Peyer's patch (tissue), 4 donors: ENCODE measurements at regions not wholly inside any gene's neighbourhood (a gene's known extent, or its start where the extent isn't known, plus 50 kb on each side); places are given as distances from the start of the nearest gene placed in this dataset.
"Not testable (repeated sequence)": the region's sequence is repeated elsewhere in the genome, so short reads cannot be mapped to it uniquely, and the experiment has no call there.

Source experiments
- DNase-seq, 3 donors: peaks; one replicate each; pipeline ENCODE4 v3.0.0-alpha.2; 2017 to 2019
- H3K27ac ChIP-seq, 4 donors: fragments of 200-600 bp; sonication (generic); one replicate each; pipeline ENCODE4 v1.5.1; 2016 to 2019
- H3K27me3 ChIP-seq, 2 donors: fragments of 200-600 bp; sonication (generic); one replicate each; pipeline ENCODE4 v1.5.1; 2019
- H3K36me3 ChIP-seq, 3 donors: fragments of 200-600 bp; sonication (generic); one replicate each; pipeline ENCODE4 v1.5.1; 2016 to 2019
- H3K4me1 ChIP-seq, 4 donors: fragments of 200-600 bp; sonication (generic); one replicate each; pipeline ENCODE4 v1.5.1; 2016 to 2019
- H3K4me3 ChIP-seq, 4 donors: fragments of 200-600 bp; sonication (generic); 1 replicate in 3 of 4; 2 replicates in 1 of 4; pipeline ENCODE4 v1.5.1; 2016 to 2019; ENCODE audit warnings: mild to moderate bottlenecking in 1 of 4
- H3K9me3 ChIP-seq, 4 donors: fragments of 200-600 bp; sonication (generic); one replicate each; pipeline ENCODE4 v1.5.1; 2016 to 2019; ENCODE audit warnings: mild to moderate bottlenecking in 1 of 4
- CTCF ChIP-seq, 6 experiments: fragments of 450-650 bp in 4 of 6; fragments of 200-600 bp in 2 of 6; sonication (generic) in 1 of 6; IDR thresholded peaks; one replicate each; pipeline ENCODE4 v1.5.1; 2017 to 2019; ENCODE audit warnings: antibody characterized with exemption in 6 of 6, mild to moderate bottlenecking in 3 of 6, moderate library complexity in 1 of 6
- POLR2A ChIP-seq, 2 donors: fragments of 450-650 bp; IDR thresholded peaks; one replicate each; pipeline ENCODE4 v1.5.1; 2017; ENCODE audit warnings: antibody characterized with exemption in 2 of 2, mild to moderate bottlenecking in 2 of 2, moderate library complexity in 2 of 2

- Histone ChIP-seq H3K9me3 (no peaks in the 10 kb centered on the region), H3K36me3 (no peaks in the 10 kb centered on the region), H3K4me1 (no peaks in the 10 kb centered on the region), H3K27ac (no peak overlapping the region), H3K4me3 (no peak overlapping the region), H3K27me3 (no peaks in the 10 kb centered on the region)
- no peak for TF ChIP-seq POLR2A (IDR thresholded peaks at IDR 0.05)
- no peak for TF ChIP-seq CTCF (IDR thresholded peaks at IDR 0.05)
- DNase-seq = no peak
These were observed 224.1 kb downstream of the SLITRK2 start for GRCh38 chrX:146041741-146042140.

GRCh38 chrX:146046011-146046715 lies 228.5 kb downstream of the SLITRK2 start:
- H3K27ac ChIP-seq, H3K27me3 ChIP-seq, H3K4me3 ChIP-seq, H3K36me3 ChIP-seq, H3K4me1 ChIP-seq, DNase-seq, H3K9me3 ChIP-seq: not testable (repeated sequence)

GRCh38 chrX:146049568-146049967 lies 231.9 kb downstream of the SLITRK2 start:
- H3K36me3 ChIP-seq, H3K27me3 ChIP-seq, H3K4me3 ChIP-seq, DNase-seq, H3K4me1 ChIP-seq, H3K27ac ChIP-seq, H3K9me3 ChIP-seq: not testable (repeated sequence)

- no peak for DNase-seq
- H3K36me3 ChIP-seq = no peaks in the 10 kb centered on the region
- no peak for TF ChIP-seq CTCF (IDR thresholded peaks at IDR 0.05)
- H3K27me3 ChIP-seq = no peaks in the 10 kb centered on the region
- no peaks in the 10 kb centered on the region for H3K9me3 ChIP-seq
- no peaks in the 10 kb centered on the region for H3K4me1 ChIP-seq
- no peak overlapping the region for H3K27ac ChIP-seq
- H3K4me3 ChIP-seq = no peak overlapping the region
These were observed 236.7 kb downstream of the SLITRK2 start for GRCh38 chrX:146054311-146054710.

- no peak overlapping the region for H3K4me3 ChIP-seq
- no peaks in the 10 kb centered on the region for H3K36me3 ChIP-seq
- TF ChIP-seq CTCF (IDR thresholded peaks at IDR 0.05) (no peak), POLR2A (IDR thresholded peaks at IDR 0.05) (no peak)
- no peak for DNase-seq
- H3K9me3 ChIP-seq = no peaks in the 10 kb centered on the region
- no peaks in the 10 kb centered on the region for H3K4me1 ChIP-seq
- H3K27ac ChIP-seq = no peak overlapping the region
- no peaks in the 10 kb centered on the region for H3K27me3 ChIP-seq
These were observed 238.1 kb downstream of the SLITRK2 start for GRCh38 chrX:146055733-146056132.

GRCh38 chrX:146056511-146057081 lies 239.0 kb downstream of the SLITRK2 start:
- Histone ChIP-seq H3K27ac (no peak overlapping the region), H3K9me3 (no peaks in the 10 kb centered on the region), H3K27me3 (no peaks in the 10 kb centered on the region), H3K36me3 (no peaks in the 10 kb centered on the region), H3K4me3 (no peak overlapping the region), H3K4me1 (no peaks in the 10 kb centered on the region)
- TF ChIP-seq POLR2A (IDR thresholded peaks at IDR 0.05) (no peak), CTCF (IDR thresholded peaks at IDR 0.05) (no peak)
- DNase-seq = no peak

- H3K4me1 ChIP-seq = no peaks in the 10 kb centered on the region
- no peak for DNase-seq
- no peaks in the 10 kb centered on the region for H3K9me3 ChIP-seq
- no peak overlapping the region for H3K27ac ChIP-seq
- TF ChIP-seq POLR2A (IDR thresholded peaks at IDR 0.05) (no peak), CTCF (IDR thresholded peaks at IDR 0.05) (no peak)
- no peak overlapping the region for H3K4me3 ChIP-seq
- H3K27me3 ChIP-seq = no peaks in the 10 kb centered on the region
- H3K36me3 ChIP-seq = no peaks in the 10 kb centered on the region
These were observed 246.5 kb downstream of the SLITRK2 start for GRCh38 chrX:146064156-146064555.
